Spleen (tissue), 3 donors: ENCODE measurements at regions not wholly inside any gene's neighbourhood (a gene's known extent, or its start where the extent isn't known, plus 50 kb on each side); places are given as distances from the start of the nearest gene placed in this dataset.
"Not testable (repeated sequence)": the region's sequence is repeated elsewhere in the genome, so short reads cannot be mapped to it uniquely, and the experiment has no call there.

Experiments
- POLR2A ChIP-seq, 3 donors: fragments of 450-650 bp; IDR thresholded peaks; one replicate each; pipeline ENCODE4 v1.5.1; 2017; ENCODE audit warnings: antibody characterized with exemption in 3 of 3, mild to moderate bottlenecking in 1 of 3
- POLR2AphosphoS5 ChIP-seq, 3 donors: sonication (generic); formaldehyde crosslinking; IDR thresholded peaks; one replicate each; pipeline ENCODE4 v1.5.1; 2017; ENCODE audit warnings: antibody characterized with exemption in 3 of 3

DNA sequence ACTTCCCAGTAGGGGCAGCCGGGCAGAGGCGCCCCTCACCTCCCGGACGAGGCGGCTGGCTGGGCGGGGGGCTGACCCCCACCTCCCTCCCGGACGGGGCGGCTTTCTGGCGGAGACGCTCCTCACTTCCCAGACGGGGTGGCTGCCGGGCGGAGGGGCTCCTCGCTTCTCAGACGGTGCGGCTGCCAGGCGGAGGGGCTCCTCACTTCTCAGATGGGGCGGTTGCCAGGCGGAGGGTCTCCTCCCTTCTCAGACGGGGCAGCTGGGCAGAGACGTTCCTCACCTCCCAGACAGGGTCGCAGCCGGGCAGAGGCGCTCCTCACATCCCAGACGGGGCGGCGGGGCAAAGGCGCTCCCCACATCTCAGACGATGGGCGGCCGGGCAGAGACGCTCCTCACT is 407.8 kb downstream of the GPAT3 start:
- not testable (repeated sequence) for TF ChIP-seq POLR2AphosphoS5, POLR2A (IDR thresholded peaks at IDR 0.05)
